HEK293 (cell line): ENCODE measurements at regions not wholly inside any gene's neighbourhood (a gene's known extent, or its start where the extent isn't known, plus 50 kb on each side); places are given as distances from the start of the nearest gene placed in this dataset.

ENCODE experiments used
- CTCF ChIA-PET: fragments of 350-600 bp; formaldehyde crosslinking; extraction: SDS; loops from one replicate; lab custom pipeline; 2021; ENCODE audit warnings: antibody characterized with exemption; lab: Yijun Ruan, JAX
- POLR2A ChIA-PET: fragments of 300-600 bp; formaldehyde crosslinking; extraction: SDS; loops from one replicate; lab custom pipeline; 2020; ENCODE audit warnings: antibody characterized with exemption, inconsistent platforms; lab: Yijun Ruan, JAX
- H3K27ac ChIP-seq: fragments of 200-500 bp; sonication (Bioruptor generic); 2 replicates; pipeline ENCODE4 v1.5.1; 2014; ENCODE audit warnings: low read depth, low read length, control low read depth, inconsistent platforms; ENCODE audit errors: extremely low read depth
- H3K36me3 ChIP-seq, 2 experiments: fragments of 200-500 bp in 1 of 2; sonication (Bioruptor generic) in 1 of 2; 1 replicate in 1 of 2; 2 replicates in 1 of 2; pipeline ENCODE4 v1.5.1; 2014 to 2017; ENCODE audit warnings: inconsistent platforms in 2 of 2, low read length in 2 of 2; ENCODE audit not compliant: control insufficient read depth in 2 of 2, insufficient read depth in 1 of 2
- H3K4me1 ChIP-seq: fragments of 200-500 bp; sonication (Bioruptor generic); 2 replicates; pipeline ENCODE4 v1.5.1; 2014; ENCODE audit warnings: mild to moderate bottlenecking, low read length, inconsistent platforms; ENCODE audit not compliant: control insufficient read depth, insufficient read depth
- H3K4me3 ChIP-seq: 2 replicates; pipeline ENCODE4 v1.5.1; 2011; ENCODE audit warnings: low read depth, mild to moderate bottlenecking, control low read depth, low read length, moderate library complexity
- H3K9me3 ChIP-seq: fragments of 200-500 bp; sonication (Bioruptor generic); 2 replicates; pipeline ENCODE4 v1.5.1; 2014; ENCODE audit warnings: low read depth, low read length, inconsistent platforms; ENCODE audit not compliant: control insufficient read depth, insufficient read depth
- AEBP2 ChIP-seq: fragments of 450-650 bp; formaldehyde crosslinking; IDR thresholded peaks from 2 replicates; pipeline ENCODE4 v1.5.1; 2016; ENCODE audit warnings: missing biosample characterization, missing genetic modification characterization, borderline replicate concordance
- ATF2 ChIP-seq: fragments of 450-650 bp; formaldehyde crosslinking; IDR thresholded peaks from 2 replicates; pipeline ENCODE4 v1.5.1; 2016; ENCODE audit warnings: missing biosample characterization, missing genetic modification characterization, low read depth
- INSM2 ChIP-seq: fragments of 450-650 bp; formaldehyde crosslinking; IDR thresholded peaks from 2 replicates; pipeline ENCODE4 v1.5.1; 2016; ENCODE audit warnings: missing biosample characterization, missing genetic modification characterization
- REPIN1 ChIP-seq: fragments of 450-650 bp; formaldehyde crosslinking; IDR thresholded peaks from 2 replicates; pipeline ENCODE4 v1.5.1; 2017; ENCODE audit warnings: missing biosample characterization, missing genetic modification characterization, low read depth
- SETDB1 ChIP-seq: IDR thresholded peaks from one replicate; pipeline ENCODE4 v1.6.1; 2017; ENCODE audit warnings: mild to moderate bottlenecking, low read length, moderate library complexity, mixed read lengths; ENCODE audit not compliant: insufficient read length
- ZFHX2 ChIP-seq: fragments of 450-650 bp; formaldehyde crosslinking; conservative IDR thresholded peaks from 2 replicates; pipeline ENCODE4 v1.5.1; 2016; ENCODE audit warnings: missing biosample characterization, missing genetic modification characterization
- ZFP69B ChIP-seq: fragments of 450-650 bp; formaldehyde crosslinking; IDR thresholded peaks from 2 replicates; pipeline ENCODE4 v1.5.1; 2016; ENCODE audit warnings: missing biosample characterization, missing genetic modification characterization
- ZNF121 ChIP-seq: fragments of 450-650 bp; formaldehyde crosslinking; IDR thresholded peaks from 2 replicates; pipeline ENCODE4 v1.5.1; 2016; ENCODE audit warnings: missing biosample characterization, missing genetic modification characterization
- ZNF140 ChIP-seq: fragments of 450-650 bp; formaldehyde crosslinking; IDR thresholded peaks from 2 replicates; pipeline ENCODE4 v1.5.1; 2016; ENCODE audit warnings: missing biosample characterization, missing genetic modification characterization
- ZNF23 ChIP-seq: fragments of 450-650 bp; formaldehyde crosslinking; IDR thresholded peaks from 2 replicates; pipeline ENCODE4 v1.5.1; 2016; ENCODE audit warnings: missing biosample characterization, missing genetic modification characterization, borderline replicate concordance
- ZNF324 ChIP-seq: fragments of 450-650 bp; formaldehyde crosslinking; IDR thresholded peaks from 2 replicates; pipeline ENCODE4 v1.5.1; 2016; ENCODE audit warnings: missing biosample characterization, missing genetic modification characterization
- ZNF335 ChIP-seq: fragments of 450-650 bp; formaldehyde crosslinking; conservative IDR thresholded peaks from 2 replicates; pipeline ENCODE4 v1.5.1; 2016; ENCODE audit warnings: missing biosample characterization, missing genetic modification characterization
- ZNF48 ChIP-seq: fragments of 450-650 bp; formaldehyde crosslinking; IDR thresholded peaks from 2 replicates; pipeline ENCODE4 v1.5.1; 2016; ENCODE audit warnings: missing biosample characterization, missing genetic modification characterization
- ZNF510 ChIP-seq: fragments of 450-650 bp; formaldehyde crosslinking; IDR thresholded peaks from 2 replicates; pipeline ENCODE4 v1.5.1; 2018; ENCODE audit warnings: mild to moderate bottlenecking, missing genetic modification characterization, missing biosample characterization; ENCODE audit not compliant: insufficient replicate concordance
- ZNF544 ChIP-seq: fragments of 450-650 bp; formaldehyde crosslinking; IDR thresholded peaks from 2 replicates; pipeline ENCODE4 v1.5.0; 2017; ENCODE audit warnings: missing biosample characterization, missing genetic modification characterization
- ZNF596 ChIP-seq: fragments of 450-650 bp; IDR thresholded peaks from 2 replicates; pipeline ENCODE4 v1.5.0; 2018; ENCODE audit warnings: missing biosample characterization, mild to moderate bottlenecking, missing genetic modification characterization, moderate library complexity
- ZNF629 ChIP-seq: fragments of 450-650 bp; formaldehyde crosslinking; IDR thresholded peaks from 2 replicates; pipeline ENCODE4 v1.5.1; 2017; ENCODE audit warnings: missing biosample characterization, missing genetic modification characterization
- ZNF704 ChIP-seq: fragments of 450-650 bp; formaldehyde crosslinking; IDR thresholded peaks from 2 replicates; pipeline ENCODE4 v1.5.1; 2016; ENCODE audit warnings: missing biosample characterization, missing genetic modification characterization
- ZNF776 ChIP-seq: fragments of 450-650 bp; formaldehyde crosslinking; IDR thresholded peaks from 2 replicates; pipeline ENCODE4 v1.5.0; 2017; ENCODE audit warnings: missing biosample characterization, missing genetic modification characterization, borderline replicate concordance
- TF ChIP-seq, protein P1 (sequence below): fragments of 450-650 bp; formaldehyde crosslinking; IDR thresholded peaks from 2 replicates; pipeline ENCODE4 v1.5.1; 2016; ENCODE audit warnings: missing biosample characterization, missing genetic modification characterization
- TF ChIP-seq, protein P2 (sequence below): fragments of 450-650 bp; formaldehyde crosslinking; IDR thresholded peaks from 2 replicates; pipeline ENCODE4 v1.5.0; 2017; ENCODE audit warnings: missing biosample characterization, missing genetic modification characterization, borderline replicate concordance

DNA sequence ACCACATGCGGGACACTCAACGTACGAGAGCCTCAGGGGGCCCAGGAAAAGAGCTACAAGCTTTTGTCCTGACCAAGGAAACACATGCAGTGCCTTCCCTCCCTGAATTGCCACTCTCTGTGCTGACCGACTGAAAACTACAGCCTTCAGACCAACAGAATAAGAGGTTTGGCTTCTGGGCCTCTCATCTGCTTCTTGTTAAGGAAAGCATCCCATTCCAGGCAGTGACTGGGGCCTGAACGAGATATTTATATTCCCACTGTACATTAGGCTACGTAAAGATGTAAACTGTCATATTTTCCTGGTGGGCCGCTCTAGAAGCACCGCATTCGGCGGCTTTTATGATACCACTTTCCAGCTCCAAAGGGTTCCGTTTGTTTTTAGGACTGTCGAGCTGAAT, 208.9 kb upstream of the TPM1 start:
- POLR2A ChIA-PET, result interaction anchor here (0.6 kb wide), 1 partner anchor 61 kb away, joined by 4 read pairs; no protein-coding TSS in a partner anchor

DNA sequence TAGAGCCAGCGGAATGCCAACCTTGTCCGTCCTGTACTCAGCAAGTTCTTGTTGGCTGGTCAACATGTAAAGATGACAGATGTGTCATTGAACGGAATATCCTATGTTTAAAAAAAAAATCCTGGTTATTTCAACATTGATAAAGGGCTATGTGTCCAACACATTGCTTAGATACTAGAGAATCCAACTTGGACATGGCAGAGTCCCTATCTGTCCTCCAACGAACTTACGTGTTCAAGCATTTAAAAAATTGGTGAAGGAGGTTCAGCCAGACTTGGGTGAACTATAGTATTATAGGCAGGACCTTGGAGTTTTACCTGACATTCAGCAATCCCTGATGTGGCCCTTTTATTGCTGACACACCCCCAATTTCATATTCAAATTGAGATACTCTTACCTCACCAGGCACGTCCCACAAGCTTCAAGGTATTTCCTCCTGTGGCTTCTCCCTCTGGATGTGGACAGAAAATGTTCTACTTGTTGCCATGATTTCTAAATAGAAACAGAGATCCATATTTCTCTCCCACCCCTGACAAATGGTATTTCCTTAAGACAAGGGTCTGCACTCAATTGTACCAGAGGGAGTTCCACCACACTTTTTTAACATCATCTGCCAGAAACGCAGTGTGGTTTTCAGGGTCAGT, 207.7 kb upstream of the TPM1 start:
- ChIA-PET POLR2A (no interaction called here), CTCF (no interaction called here)
- Histone ChIP-seq H3K4me1 (no peaks in the 10 kb centered on the region), H3K9me3 (no peaks in the 10 kb centered on the region), H3K4me3 (no peak overlapping the region), H3K27ac (no peak overlapping the region), H3K36me3 (no peaks in the 10 kb centered on the region)
- no peak for TF ChIP-seq ZNF324 (tag by site-specific recombination)
- TF ChIP-seq ATF2 (tag by site-specific recombination), result no peak
- no peak for TF ChIP-seq ZFP69B (tag by site-specific recombination)
- no peak for TF ChIP-seq ZNF510
- no peak for TF ChIP-seq ZNF596 (tag by site-specific recombination)
- TF ChIP-seq, protein P1, sequence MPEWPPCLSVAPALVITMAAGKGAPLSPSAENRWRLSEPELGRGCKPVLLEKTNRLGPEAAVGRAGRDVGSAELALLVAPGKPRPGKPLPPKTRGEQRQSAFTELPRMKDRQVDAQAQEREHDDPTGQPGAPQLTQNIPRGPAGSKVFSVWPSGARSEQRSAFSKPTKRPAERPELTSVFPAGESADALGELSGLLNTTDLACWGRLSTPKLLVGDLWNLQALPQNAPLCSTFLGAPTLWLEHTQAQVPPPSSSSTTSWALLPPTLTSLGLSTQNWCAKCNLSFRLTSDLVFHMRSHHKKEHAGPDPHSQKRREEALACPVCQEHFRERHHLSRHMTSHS, result no peak

More for the DNA sequence above, 208.9 kb upstream of the TPM1 start:
- Histone ChIP-seq H3K4me1 (no peaks in the 10 kb centered on the region), H3K4me3 (no peak overlapping the region), H3K36me3 (no peaks in the 10 kb centered on the region), H3K27ac (no peak overlapping the region), H3K9me3 (no peaks in the 10 kb centered on the region)
- TF ChIP-seq ZNF140 (tag by site-specific recombination) (no peak), REPIN1 (tag by site-specific recombination) (no peak)
- CTCF ChIA-PET, result no interaction called here

DNA sequence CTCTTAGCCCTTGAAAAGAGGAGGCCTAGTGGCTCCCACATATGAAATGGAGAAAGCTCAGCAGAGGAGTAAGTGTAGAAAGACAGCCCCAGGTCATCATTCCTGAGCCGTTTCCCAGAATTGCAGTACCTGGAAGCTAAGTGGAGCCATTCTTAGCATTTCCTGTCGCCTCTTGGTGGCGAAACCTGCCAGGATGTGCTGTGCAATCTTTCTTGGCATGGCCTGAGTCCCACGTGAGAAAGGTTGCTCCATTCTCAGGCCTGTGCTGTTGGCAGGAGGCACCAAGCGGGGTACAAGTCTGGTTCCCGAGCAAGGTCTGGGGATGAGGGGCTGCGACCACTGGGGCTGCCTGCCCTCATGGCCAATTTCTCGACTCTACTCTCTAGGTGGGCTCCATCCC, 207.2 kb upstream of the TPM1 start:
- no peaks in the 10 kb centered on the region for H3K9me3 ChIP-seq
- no peak overlapping the region for H3K27ac ChIP-seq
- H3K36me3 ChIP-seq, result no peaks in the 10 kb centered on the region
- ChIA-PET CTCF (no interaction called here), POLR2A (no interaction called here)
- H3K4me3 ChIP-seq, result no peak overlapping the region
- no peaks in the 10 kb centered on the region for H3K4me1 ChIP-seq
- TF ChIP-seq INSM2 (tag by site-specific recombination) (no peak), ZNF48 (tag by site-specific recombination) (no peak), ZNF335 (tag by site-specific recombination) (no peak), AEBP2 (no peak), ZFHX2 (tag by site-specific recombination) (no peak), ZNF629 (tag by site-specific recombination) (no peak), ZNF544 (tag by site-specific recombination) (no peak), SETDB1 (no peak), ZNF776 (tag by site-specific recombination) (no peak), ZNF121 (no peak), ZNF704 (tag by site-specific recombination) (no peak), ZNF23 (tag by site-specific recombination) (no peak)
- TF ChIP-seq, protein P2, sequence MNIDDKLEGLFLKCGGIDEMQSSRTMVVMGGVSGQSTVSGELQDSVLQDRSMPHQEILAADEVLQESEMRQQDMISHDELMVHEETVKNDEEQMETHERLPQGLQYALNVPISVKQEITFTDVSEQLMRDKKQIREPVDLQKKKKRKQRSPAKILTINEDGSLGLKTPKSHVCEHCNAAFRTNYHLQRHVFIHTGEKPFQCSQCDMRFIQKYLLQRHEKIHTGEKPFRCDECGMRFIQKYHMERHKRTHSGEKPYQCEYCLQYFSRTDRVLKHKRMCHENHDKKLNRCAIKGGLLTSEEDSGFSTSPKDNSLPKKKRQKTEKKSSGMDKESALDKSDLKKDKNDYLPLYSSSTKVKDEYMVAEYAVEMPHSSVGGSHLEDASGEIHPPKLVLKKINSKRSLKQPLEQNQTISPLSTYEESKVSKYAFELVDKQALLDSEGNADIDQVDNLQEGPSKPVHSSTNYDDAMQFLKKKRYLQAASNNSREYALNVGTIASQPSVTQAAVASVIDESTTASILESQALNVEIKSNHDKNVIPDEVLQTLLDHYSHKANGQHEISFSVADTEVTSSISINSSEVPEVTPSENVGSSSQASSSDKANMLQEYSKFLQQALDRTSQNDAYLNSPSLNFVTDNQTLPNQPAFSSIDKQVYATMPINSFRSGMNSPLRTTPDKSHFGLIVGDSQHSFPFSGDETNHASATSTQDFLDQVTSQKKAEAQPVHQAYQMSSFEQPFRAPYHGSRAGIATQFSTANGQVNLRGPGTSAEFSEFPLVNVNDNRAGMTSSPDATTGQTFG, result no peak
- TF ChIP-seq, protein P1, result no peak
